HG03064 (cell line): ENCODE measurements at regions not wholly inside any gene's neighbourhood (a gene's known extent, or its start where the extent isn't known, plus 50 kb on each side); places are given as distances from the start of the nearest gene placed in this dataset.
"Not testable (repeated sequence)": the region's sequence is repeated elsewhere in the genome, so short reads cannot be mapped to it uniquely, and the experiment has no call there.

Experiments
- ATAC-seq: cut with Tn5 transposase; IDR thresholded peaks from one replicate; pipeline ENCODE4 v1.9.1; 2021; ENCODE audit warnings: low read depth; ENCODE audit not compliant: unreplicated experiment

DNA sequence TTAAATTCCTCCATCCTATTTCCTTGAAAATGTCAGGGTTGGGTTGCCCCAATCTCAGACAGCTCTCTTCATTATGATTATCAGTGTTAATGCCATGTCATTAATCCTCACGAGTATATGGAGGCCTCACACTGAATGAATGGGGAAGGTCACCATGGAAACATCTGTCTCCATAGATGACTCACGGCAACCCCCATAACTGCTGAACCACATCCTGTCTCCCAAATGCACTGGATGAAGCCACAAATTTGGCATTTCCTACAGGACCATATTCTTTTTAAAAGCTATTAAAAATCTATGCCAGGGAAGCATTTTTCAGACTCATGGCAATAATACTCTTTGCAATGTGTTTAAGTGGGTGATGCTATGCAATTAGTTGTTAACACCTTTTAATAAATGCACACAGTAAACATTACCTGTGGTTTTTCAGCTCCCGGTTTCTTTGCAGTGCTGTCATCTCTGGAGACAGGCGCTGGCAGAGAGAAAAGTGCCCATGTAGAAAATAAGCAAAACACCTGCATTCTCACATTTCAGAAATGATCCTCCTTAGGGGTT lies 80.1 kb upstream of the PTPRK start:
- no peak for ATAC-seq

GRCh38 chr6:128599036-128599435 lies 78.6 kb upstream of the PTPRK start:
- no peak for ATAC-seq

GRCh38 chr6:128598571-128598970 lies 78.2 kb upstream of the PTPRK start:
- ATAC-seq = no peak

- no peak for ATAC-seq
Measured at GRCh38 chr6:128597956-128598355, 77.6 kb upstream of the PTPRK start.

DNA sequence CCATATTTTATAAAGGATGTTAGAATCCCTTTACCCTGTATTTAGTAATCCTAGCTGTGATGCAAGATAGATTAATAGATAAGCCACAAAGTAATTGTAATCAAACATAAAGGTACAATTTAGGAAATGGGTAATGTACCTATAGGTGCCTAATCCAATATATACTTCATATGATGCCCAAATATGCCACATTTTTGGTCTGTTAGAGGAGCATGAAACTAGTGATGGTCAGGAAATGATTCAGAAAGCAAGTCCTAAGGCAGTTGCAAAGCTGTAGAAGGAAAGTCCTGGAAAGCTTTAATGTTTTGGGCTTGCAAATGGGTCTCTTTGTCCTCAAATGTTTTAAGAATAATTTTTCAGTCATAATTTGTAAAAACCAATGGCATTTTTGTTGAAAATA lies 76.6 kb upstream of the PTPRK start:
- ATAC-seq = no peak

DNA sequence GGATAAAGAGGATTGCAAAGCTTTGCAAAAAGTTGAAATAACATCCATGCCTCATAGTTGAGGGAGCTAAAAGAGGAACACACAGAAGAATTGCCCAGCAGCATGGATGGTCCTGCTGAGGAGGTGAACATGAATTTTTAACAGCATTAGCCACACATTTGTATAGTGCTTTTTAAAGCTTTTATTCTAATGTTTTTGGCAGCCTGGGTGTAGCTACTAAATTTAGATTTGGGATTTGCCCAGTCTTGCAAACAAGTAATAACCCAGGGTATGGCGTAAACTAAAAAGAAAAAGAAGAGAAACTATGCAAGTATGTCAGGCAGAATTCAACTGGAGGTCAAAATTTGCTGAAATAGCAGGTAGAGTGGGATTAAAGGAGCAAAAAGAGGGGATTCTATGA lies 75.1 kb upstream of the PTPRK start:
- no peak for ATAC-seq

DNA sequence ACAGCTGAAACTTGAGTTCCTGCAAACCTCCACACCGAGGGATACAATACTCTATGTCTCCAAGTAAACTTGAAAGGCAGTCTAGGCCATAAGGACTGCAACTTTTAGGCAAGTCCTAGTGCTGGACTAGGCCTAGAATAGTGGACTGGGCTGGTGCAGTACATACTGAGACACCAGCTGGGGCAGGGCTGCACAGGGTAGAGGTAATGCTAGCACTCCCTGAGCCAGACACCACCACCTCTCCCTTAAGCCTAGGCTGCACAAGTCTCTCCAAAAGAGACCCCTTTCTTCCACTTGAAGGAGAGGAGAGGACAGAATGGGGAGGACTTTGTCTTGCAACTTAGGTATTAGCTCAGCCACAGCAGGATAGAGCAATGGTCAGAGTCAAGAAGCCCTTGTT lies 65.7 kb upstream of the PTPRK start:
- ATAC-seq = no peak

- ATAC-seq = no peak
Measured at GRCh38 chr6:128580224-128581110, 60.1 kb upstream of the PTPRK start.

DNA sequence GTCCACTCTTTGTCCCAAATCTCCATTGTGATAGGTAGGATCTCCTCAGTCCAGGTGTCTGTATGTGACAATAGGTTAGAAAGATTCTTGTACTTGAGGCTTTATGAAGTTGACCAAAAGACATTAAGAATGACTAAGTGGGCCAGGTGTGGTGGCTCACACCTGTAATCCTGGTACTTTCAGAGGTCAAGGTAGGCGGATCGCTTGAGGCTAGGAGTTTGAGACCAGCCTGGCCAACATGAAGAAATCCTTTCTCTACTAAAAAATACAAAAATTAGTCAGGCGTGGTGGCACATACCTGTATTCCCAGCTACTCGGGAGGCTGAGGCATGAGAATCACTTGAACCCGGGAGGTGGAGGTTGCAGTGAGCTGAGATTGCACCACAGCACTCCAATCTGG lies 54.9 kb upstream of the PTPRK start:
- ATAC-seq = not testable (repeated sequence)

- ATAC-seq = no peak
Measured at GRCh38 chr6:128574402-128574801, 54.0 kb upstream of the PTPRK start.

- no peak for ATAC-seq
Measured at GRCh38 chr6:128573036-128573435, 52.6 kb upstream of the PTPRK start.

- no peak for ATAC-seq
Measured at GRCh38 chr6:128572294-128572693, 51.9 kb upstream of the PTPRK start.

GRCh38 chr6:128570680-128571063 lies 50.3 kb upstream of the PTPRK start:
- no peak for ATAC-seq

DNA sequence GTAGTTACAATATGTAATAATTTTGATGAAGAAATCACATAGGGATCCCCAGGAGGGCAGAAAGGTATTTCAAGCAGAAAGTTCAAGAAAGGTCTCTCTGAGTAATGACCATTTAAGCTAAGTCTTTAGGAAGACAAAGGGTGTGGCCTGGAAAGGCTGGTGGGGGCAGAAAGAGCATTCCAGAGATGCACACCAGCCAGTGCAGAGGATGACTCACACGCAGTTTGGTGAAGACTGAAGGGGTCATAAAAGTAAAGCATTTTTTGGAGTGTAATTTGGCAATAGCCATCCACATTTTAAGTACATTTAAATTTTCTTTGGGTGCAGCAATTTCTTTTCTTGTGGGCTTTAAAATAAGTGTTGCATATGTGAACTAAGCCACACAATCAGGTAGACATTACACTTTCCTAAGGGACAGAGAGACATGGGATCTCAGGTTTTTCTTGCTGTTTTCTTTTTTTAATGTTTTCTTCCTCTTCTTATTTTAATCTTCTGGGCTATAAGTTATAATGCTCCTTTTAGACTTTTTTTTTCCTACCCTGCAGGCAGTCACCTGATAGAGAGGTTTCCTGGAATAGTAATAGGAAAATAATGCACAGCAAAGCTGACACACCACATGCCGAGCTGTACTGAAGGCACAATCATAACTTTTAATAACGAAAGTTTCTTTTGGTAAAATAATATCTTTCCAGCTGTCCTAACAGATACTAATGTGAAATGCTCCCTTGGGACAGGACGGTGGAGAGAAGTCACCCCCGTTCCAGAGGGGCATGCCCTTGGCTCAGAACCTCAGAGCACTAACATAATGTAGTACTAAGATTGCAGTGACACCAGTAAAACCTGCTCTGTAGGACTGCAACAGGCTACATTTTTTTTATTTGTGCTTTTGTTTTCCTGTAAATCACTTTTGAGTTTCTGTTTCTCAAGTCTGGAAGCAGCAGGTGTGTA lies 49.6 kb upstream of the PTPRK start:
- no peak for ATAC-seq
